GM12878 (cell line): ENCODE measurements at regions not wholly inside any gene's neighbourhood (a gene's known extent, or its start where the extent isn't known, plus 50 kb on each side); places are given as distances from the start of the nearest gene placed in this dataset.

Experiments used
- ATAC-seq: fragments of 200-7000 bp; cut with Tn5 transposase; 3 replicates; pipeline ENCODE4 v1.9.1; 2020; ENCODE audit warnings: mild to moderate bottlenecking, moderate library complexity
- BruUV-seq: library from RNA; stranded (reverse); fragments of 400-500 nt; replicated peaks from 2 replicates; lab custom pipeline; 2021; lab: Mats Ljungman, UMichigan
- CTCF ChIA-PET: fragments of 300-600 bp; sonication (Branson Sonifier 250); formaldehyde crosslinking; extraction: SDS; loops from one replicate; lab custom pipeline; 2021; ENCODE audit warnings: inconsistent platforms; lab: Yijun Ruan, JAX
- POLR2A ChIA-PET: fragments of 350-600 bp; formaldehyde crosslinking; extraction: SDS; loops from one replicate; lab custom pipeline; 2021; ENCODE audit warnings: inconsistent platforms; lab: Charles Lee
- RAD21 ChIA-PET: fragments of 300-600 bp; sonication (Branson Sonifier 250); formaldehyde crosslinking; loops from one replicate; lab custom pipeline; 2023; ENCODE audit warnings: antibody characterized with exemption; ENCODE audit not compliant: unreplicated experiment; lab: Charles Lee
- SMC1A ChIA-PET: fragments of 300-600 bp; sonication (Branson Sonifier 250); formaldehyde crosslinking; loops from one replicate; lab custom pipeline; 2023; ENCODE audit not compliant: unreplicated experiment, uncharacterized antibody; lab: Charles Lee
- DNase-seq: peaks from one replicate; pipeline ENCODE4 v3.0.0-alpha.2; 2011; ENCODE audit warnings: low read depth, low spot score
- FAIRE-seq: peaks from 3 replicates; lab custom pipeline; 2011; peaks lifted over from hg19 to GRCh38; lab: Jason Lieb, UNC
- H2AFZ ChIP-seq: 2 replicates; pipeline ENCODE4 v1.6.0; 2011; ENCODE audit warnings: low read depth, low read length, control low read depth; ENCODE audit not compliant: control insufficient read depth
- H3K27ac ChIP-seq: 2 replicates; pipeline ENCODE4 v1.5.1; 2011; ENCODE audit warnings: control low read depth; ENCODE audit not compliant: control insufficient read depth, insufficient read depth
- H3K27me3 ChIP-seq, 2 experiments: replicated peaks in 1 of 2; 2 replicates each; pipeline versions ENCODE4 v1.6.0 to v1.6.1; 2011; ENCODE audit warnings: low read length in 1 of 2; ENCODE audit not compliant: control insufficient read depth in 2 of 2, insufficient read depth in 2 of 2
- H3K36me3 ChIP-seq, 2 experiments: 2 replicates each; pipeline ENCODE4 v1.5.1; 2011; ENCODE audit warnings: low read length in 1 of 2; ENCODE audit not compliant: control insufficient read depth in 2 of 2, insufficient read depth in 2 of 2
- H3K4me1 ChIP-seq: 2 replicates; pipeline ENCODE4 v1.6.1; 2011; ENCODE audit warnings: mild to moderate bottlenecking, low read length, moderate library complexity, mixed read lengths; ENCODE audit not compliant: control insufficient read depth, insufficient read depth
- H3K4me2 ChIP-seq: 2 replicates; pipeline ENCODE4 v1.6.0; 2011; ENCODE audit warnings: control low read depth; ENCODE audit not compliant: control insufficient read depth, insufficient read depth
- H3K4me3 ChIP-seq: fragments of 200-600 bp; sonication (generic); 2 replicates; pipeline ENCODE4 v1.5.1; 2016
- H3K79me2 ChIP-seq: 2 replicates; pipeline ENCODE4 v1.6.0; 2011; ENCODE audit warnings: low read length; ENCODE audit not compliant: control insufficient read depth, insufficient read depth
- H3K9ac ChIP-seq: 2 replicates; pipeline ENCODE4 v1.8.0; 2011; ENCODE audit warnings: low read length, control low read depth, mixed read lengths; ENCODE audit not compliant: control insufficient read depth, insufficient read depth
- H3K9me3 ChIP-seq: replicated peaks from 3 replicates; pipeline ENCODE4 v1.5.1; 2011; ENCODE audit warnings: mild to moderate bottlenecking, low read length; ENCODE audit not compliant: control insufficient read depth, insufficient read depth
- H4K20me1 ChIP-seq: 2 replicates; pipeline ENCODE4 v1.6.0; 2011; ENCODE audit not compliant: control insufficient read depth, insufficient read depth
- ASH2L ChIP-seq: fragments of 300-600, 200-600 bp; sonication (generic); IDR thresholded peaks from 2 replicates; pipeline ENCODE4 v1.6.1; 2017; ENCODE audit warnings: low read depth, mild to moderate bottlenecking, borderline replicate concordance
- BHLHE40 ChIP-seq, 2 experiments: fragments of 450-650 bp in 1 of 2; IDR thresholded peaks; 2 replicates each; pipeline ENCODE4 v1.6.1; 2011 to 2017; ENCODE audit warnings: low read depth in 2 of 2, borderline replicate concordance in 1 of 2, improper control_type of control experiment in 1 of 2, low read length in 1 of 2, mild to moderate bottlenecking in 1 of 2
- DPF2 ChIP-seq: fragments of 450-650 bp; IDR thresholded peaks from 2 replicates; pipeline ENCODE4 v1.6.1; 2017; ENCODE audit warnings: mild to moderate bottlenecking
- EP300 ChIP-seq, 2 experiments: fragments of 150-350 bp in 1 of 2; IDR thresholded peaks; 2 replicates each; pipeline ENCODE4 v1.6.1; 2011 to 2012; ENCODE audit warnings: low read depth in 2 of 2, low read length in 2 of 2, borderline replicate concordance in 1 of 2, improper control_type of control experiment in 1 of 2, inconsistent platforms in 1 of 2; ENCODE audit not compliant: control insufficient read depth in 1 of 2
- HDAC6 ChIP-seq: fragments of 200-600 bp; sonication (generic); IDR thresholded peaks from one replicate; pipeline ENCODE4 v1.8.0; 2017; ENCODE audit warnings: antibody characterized with exemption; ENCODE audit not compliant: unreplicated experiment
- HDGF ChIP-seq: fragments of 450-650 bp; IDR thresholded peaks from 2 replicates; pipeline ENCODE4 v1.6.1; 2016; ENCODE audit warnings: antibody characterized with exemption
- MXI1 ChIP-seq: fragments of 150-350 bp; IDR thresholded peaks from 2 replicates; pipeline ENCODE4 v1.6.1; 2011; ENCODE audit warnings: low read depth, mild to moderate bottlenecking, inconsistent platforms, low read length, improper control_type of control experiment
- NRF1 ChIP-seq: conservative IDR thresholded peaks from 2 replicates; pipeline ENCODE4 v1.6.1; 2011; ENCODE audit warnings: mild to moderate bottlenecking, low read depth, low read length, improper control_type of control experiment
- PAX8 ChIP-seq: fragments of 450-650 bp; IDR thresholded peaks from 2 replicates; pipeline ENCODE4 v1.6.1; 2017; ENCODE audit warnings: mild to moderate bottlenecking, moderate library complexity
- POU2F2 ChIP-seq: IDR thresholded peaks from 3 replicates; pipeline ENCODE4 v1.6.1; 2011; ENCODE audit warnings: low read depth, mild to moderate bottlenecking, low read length, borderline replicate concordance
- RCOR1 ChIP-seq: conservative IDR thresholded peaks from 2 replicates; pipeline ENCODE4 v1.6.1; 2012; ENCODE audit warnings: low read depth, low read length, improper control_type of control experiment
- RFX5 ChIP-seq: IDR thresholded peaks from 2 replicates; pipeline ENCODE4 v1.6.1; 2011; ENCODE audit warnings: low read depth, low read length, improper control_type of control experiment
- SRF ChIP-seq, 2 experiments: IDR thresholded peaks; 2 replicates each; pipeline ENCODE4 v1.6.1; 2011; ENCODE audit warnings: low read depth in 2 of 2, low read length in 2 of 2, mild to moderate bottlenecking in 1 of 2, moderate library complexity in 1 of 2
- ZNF217 ChIP-seq: fragments of 450-650 bp; IDR thresholded peaks from 2 replicates; pipeline ENCODE4 v1.6.1; 2017; ENCODE audit warnings: antibody characterized with exemption, mild to moderate bottlenecking
- ZNF24 ChIP-seq: fragments of 450-650 bp; IDR thresholded peaks from 2 replicates; pipeline ENCODE4 v1.6.1; 2017; ENCODE audit warnings: antibody characterized with exemption, mild to moderate bottlenecking
- WGBS: methylation state at CpG from one replicate; pipeline ENCODE4 v1.1.6; 2016; ENCODE audit warnings: low lambda C conversion rate; ENCODE audit not compliant: insufficient replicate concordance, insufficient coverage; ENCODE audit errors: missing lambda C conversion rate; 5-methylcytosine and 5-hydroxymethylcytosine counted together
- in situ Hi-C: fragments of 300-500 bp; cut with MboI; formaldehyde crosslinking; loops from 9 replicates; pipeline ENCODE4 v1.14.3; 2018; ENCODE audit warnings: mixed read lengths
- intact Hi-C: fragments of 100-400 bp; cut with micrococcal nuclease; formaldehyde crosslinking; loops from one replicate; pipeline ENCODE4 v1.14.2; 2022; ENCODE audit not compliant: unreplicated experiment
- TF ChIP-seq, protein P1 (sequence below): IDR thresholded peaks from 2 replicates; pipeline ENCODE4 v1.6.1; 2011; ENCODE audit warnings: mild to moderate bottlenecking, low read depth, low read length, moderate library complexity; ENCODE audit not compliant: insufficient replicate concordance

DNA sequence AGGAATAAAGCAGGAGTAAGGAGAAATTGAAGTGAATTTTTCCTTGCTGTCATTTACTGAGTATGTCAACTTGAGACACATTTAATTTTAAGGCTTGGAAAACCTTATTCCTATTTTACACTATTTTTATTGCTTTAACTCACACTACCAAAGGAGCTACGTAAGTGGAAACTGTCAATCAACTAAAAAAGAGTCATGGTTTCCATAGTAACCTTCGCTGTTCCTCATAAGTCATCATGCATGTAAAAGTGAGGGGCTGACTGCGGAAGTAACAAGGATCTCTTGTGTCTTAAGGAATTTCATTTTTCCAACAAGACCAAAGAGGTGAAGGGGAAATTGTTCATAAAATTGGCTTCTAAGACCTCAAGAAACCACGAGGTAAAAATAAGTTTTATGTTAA lies 516.2 kb upstream of the CA10 start:
- 24% methylated on average over 4 of the region's 4 CpGs for WGBS
- no peaks in the 10 kb centered on the region for H3K27me3 ChIP-seq
- in situ Hi-C loops, result no loop called here
- TF ChIP-seq HDAC6 (no peak), NRF1 (no peak), RFX5 (no peak)
- TF ChIP-seq, all 136 proteins: peak for 0
- Histone ChIP-seq H4K20me1 (no peaks in the 10 kb centered on the region), H3K4me1 (no peaks in the 10 kb centered on the region), H3K9ac (no peak overlapping the region), H3K79me2 (no peaks in the 10 kb centered on the region), H3K27ac (no peak overlapping the region), H3K36me3 (no peaks in the 10 kb centered on the region), H3K4me3 (no peak overlapping the region), H2AFZ (no peak overlapping the region), H3K4me2 (no peak overlapping the region), H3K9me3 (no peaks in the 10 kb centered on the region; the same call in 2 of the 3 replicates)
- FAIRE-seq (no peak), DNase-seq (no peak), ATAC-seq (no peak)
- BruUV-seq, result no TSS peak
- CTCF ChIA-PET, result no interaction called here
- SMC1A ChIA-PET, result interaction anchor here (0.8 kb wide), 1 partner anchor 21 kb away, joined by 3 read pairs; no protein-coding TSS in a partner anchor
- intact Hi-C loops, result no loop called here
- RAD21 ChIA-PET, result no interaction called here
- POLR2A ChIA-PET, result no interaction called here

DNA sequence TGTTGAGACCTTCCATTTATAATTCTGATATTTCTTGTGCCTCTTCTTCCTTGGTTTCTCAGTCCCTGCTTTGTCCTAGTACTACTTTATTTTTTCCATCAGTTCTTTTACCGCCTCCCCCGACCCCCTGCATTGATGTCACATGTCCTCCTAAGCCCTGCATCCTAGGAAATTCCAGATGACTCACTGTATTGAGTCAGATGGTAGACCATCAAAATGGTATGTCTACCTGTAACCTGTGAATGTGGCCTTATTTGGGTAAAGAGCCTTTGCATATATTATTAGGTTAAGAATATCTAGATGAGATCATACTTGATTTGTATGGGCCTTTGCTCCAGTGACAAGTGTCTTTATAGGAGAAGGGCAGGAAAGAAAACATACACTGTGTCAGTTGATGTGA lies 515.3 kb upstream of the CA10 start:
- H3K27ac ChIP-seq, result no peak overlapping the region
- H3K27me3 ChIP-seq, result no peaks in the 10 kb centered on the region
- SMC1A ChIA-PET, result no interaction called here
- H3K36me3 ChIP-seq, result no peaks in the 10 kb centered on the region
- H3K4me3 ChIP-seq, result no peak overlapping the region
- H3K4me2 ChIP-seq, result no peak overlapping the region
- POLR2A ChIA-PET, result no interaction called here
- intact Hi-C loops (no loop called here), in situ Hi-C loops (no loop called here)
- no peak for TF ChIP-seq DPF2
- TF ChIP-seq HDGF, result no peak
- no peak for TF ChIP-seq SRF (IDR thresholded peaks at IDR 0.05; ENCODE audit: low read depth in 2 of 2, low read length in 2 of 2)
- no peak for TF ChIP-seq RCOR1
- TF ChIP-seq, protein P1, sequence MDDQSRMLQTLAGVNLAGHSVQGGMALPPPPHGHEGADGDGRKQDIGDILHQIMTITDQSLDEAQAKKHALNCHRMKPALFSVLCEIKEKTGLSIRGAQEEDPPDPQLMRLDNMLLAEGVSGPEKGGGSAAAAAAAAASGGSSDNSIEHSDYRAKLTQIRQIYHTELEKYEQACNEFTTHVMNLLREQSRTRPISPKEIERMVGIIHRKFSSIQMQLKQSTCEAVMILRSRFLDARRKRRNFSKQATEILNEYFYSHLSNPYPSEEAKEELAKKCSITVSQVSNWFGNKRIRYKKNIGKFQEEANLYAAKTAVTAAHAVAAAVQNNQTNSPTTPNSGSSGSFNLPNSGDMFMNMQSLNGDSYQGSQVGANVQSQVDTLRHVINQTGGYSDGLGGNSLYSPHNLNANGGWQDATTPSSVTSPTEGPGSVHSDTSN, result no peak
- no peak for TF ChIP-seq EP300 (IDR thresholded peaks at IDR 0.05; ENCODE audit: borderline replicate concordance in 1 of 2, control insufficient read depth in 1 of 2, low read depth in 2 of 2, low read length in 2 of 2)
- no peak for TF ChIP-seq MXI1
- no peak for TF ChIP-seq BHLHE40 (IDR thresholded peaks at IDR 0.05; ENCODE audit: borderline replicate concordance in 1 of 2, low read depth in 2 of 2, low read length in 1 of 2)
- TF ChIP-seq PAX8, result no peak
- TF ChIP-seq ASH2L, result no peak
- TF ChIP-seq POU2F2, result no peak
- TF ChIP-seq ZNF24, result no peak
- no peak for TF ChIP-seq ZNF217
- H3K9me3 ChIP-seq, result no peaks in the 10 kb centered on the region; the same call in 2 of the 3 replicates
- RAD21 ChIA-PET, result no interaction called here
- no TSS peak for BruUV-seq
- no peak for ATAC-seq
- WGBS, result 0% methylated on average over 2 of the region's 2 CpGs
- no peaks in the 10 kb centered on the region for H4K20me1 ChIP-seq
- no peak overlapping the region for H2AFZ ChIP-seq
- DNase-seq, result no peak
- H3K4me1 ChIP-seq, result no peaks in the 10 kb centered on the region
- H3K79me2 ChIP-seq, result no peaks in the 10 kb centered on the region
- no peak for FAIRE-seq
- CTCF ChIA-PET, result no interaction called here
- H3K9ac ChIP-seq, result no peak overlapping the region
